ENCODE measurements at regions not wholly inside any gene's neighbourhood (a gene's known extent, or its start where the extent isn't known, plus 50 kb on each side); places are given as distances from the start of the nearest gene placed in this dataset.
"Not testable (repeated sequence)": the region's sequence is repeated elsewhere in the genome, so short reads cannot be mapped to it uniquely, and the experiment has no call there.

GRCh38 chr9:81037889-81038288, 651.5 kb downstream of the TLE1 start:
- no peak for DNase-seq (ENCODE audit: low read depth in 3 of 3, low spot score in 2 of 3)

GRCh38 chr9:81035601-81036000, 653.7 kb downstream of the TLE1 start:
- DNase-seq (ENCODE audit: low read depth in 3 of 3, low spot score in 2 of 3), result no peak

GRCh38 chr9:81035171-81035570, 654.2 kb downstream of the TLE1 start:
- DNase-seq (ENCODE audit: low read depth in 3 of 3, low spot score in 2 of 3), result no peak

GRCh38 chr9:81032831-81033230, 656.5 kb downstream of the TLE1 start:
- no peak for DNase-seq (ENCODE audit: low read depth in 3 of 3, low spot score in 2 of 3)

GRCh38 chr9:81032030-81032572, 657.2 kb downstream of the TLE1 start:
- DNase-seq (ENCODE audit: low read depth in 3 of 3, low spot score in 2 of 3), result no peak

- no peak for DNase-seq (ENCODE audit: low read depth in 3 of 3, low spot score in 2 of 3)
These were observed 657.8 kb downstream of the TLE1 start for GRCh38 chr9:81031422-81032029.

- DNase-seq (ENCODE audit: low read depth in 3 of 3, low spot score in 2 of 3), result no peak
These were observed 659.3 kb downstream of the TLE1 start for GRCh38 chr9:81030027-81030426.

- no peak for DNase-seq (ENCODE audit: low read depth in 3 of 3, low spot score in 2 of 3)
These were observed 660.8 kb downstream of the TLE1 start for GRCh38 chr9:81028504-81028903.

GRCh38 chr9:81022177-81022576, 667.2 kb downstream of the TLE1 start:
- no peak for DNase-seq (ENCODE audit: low read depth in 3 of 3, low spot score in 2 of 3)

- DNase-seq (ENCODE audit: low read depth in 3 of 3, low spot score in 2 of 3), result not testable (repeated sequence)
These were observed 674.4 kb downstream of the TLE1 start for GRCh38 chr9:81014945-81015344.

GRCh38 chr9:81013191-81013590, 676.2 kb downstream of the TLE1 start:
- DNase-seq (ENCODE audit: low read depth in 3 of 3, low spot score in 2 of 3), result not testable (repeated sequence)

- DNase-seq (ENCODE audit: low read depth in 3 of 3, low spot score in 2 of 3), result no peak
These were observed 686.4 kb downstream of the TLE1 start for GRCh38 chr9:81002906-81003305.

GRCh38 chr9:81002242-81002641, 687.1 kb downstream of the TLE1 start:
- no peak for DNase-seq (ENCODE audit: low read depth in 3 of 3, low spot score in 2 of 3)

GRCh38 chr9:80995759-80996158, 693.6 kb downstream of the TLE1 start:
- DNase-seq (ENCODE audit: low read depth in 3 of 3, low spot score in 2 of 3), result no peak

- DNase-seq (ENCODE audit: low read depth in 3 of 3, low spot score in 2 of 3), result no peak
These were observed 694.5 kb downstream of the TLE1 start for GRCh38 chr9:80994892-80995291.

GRCh38 chr9:80985595-80985994, 703.8 kb downstream of the TLE1 start:
- DNase-seq (ENCODE audit: low read depth in 3 of 3, low spot score in 2 of 3), result not testable (repeated sequence)

GRCh38 chr9:80976403-80976802, 712.9 kb downstream of the TLE1 start:
- no peak for DNase-seq (ENCODE audit: low read depth in 3 of 3, low spot score in 2 of 3)

- not testable (repeated sequence) for DNase-seq (ENCODE audit: low read depth in 3 of 3, low spot score in 2 of 3)
These were observed 719.0 kb downstream of the TLE1 start for GRCh38 chr9:80970377-80970776.

- no peak for DNase-seq (ENCODE audit: low read depth in 3 of 3, low spot score in 2 of 3)
These were observed 720.7 kb downstream of the TLE1 start for GRCh38 chr9:80968611-80969010.

GRCh38 chr9:80964914-80965313, 724.4 kb downstream of the TLE1 start:
- no peak for DNase-seq (ENCODE audit: low read depth in 3 of 3, low spot score in 2 of 3)

- DNase-seq (ENCODE audit: low read depth in 3 of 3, low spot score in 2 of 3), result no peak
These were observed 725.0 kb downstream of the TLE1 start for GRCh38 chr9:80964374-80964773.

- DNase-seq (ENCODE audit: low read depth in 3 of 3, low spot score in 2 of 3), result no peak
These were observed 731.5 kb downstream of the TLE1 start for GRCh38 chr9:80957801-80958200.

- DNase-seq (ENCODE audit: low read depth in 3 of 3, low spot score in 2 of 3), result no peak
These were observed 734.8 kb downstream of the TLE1 start for GRCh38 chr9:80954521-80954920.
